Spleen (tissue), 11 donors: ENCODE measurements at regions not wholly inside any gene's neighbourhood (a gene's known extent, or its start where the extent isn't known, plus 50 kb on each side); places are given as distances from the start of the nearest gene placed in this dataset.

Source experiments
- DNase-seq: peaks from one replicate; pipeline ENCODE4 v3.0.0-alpha.2; 2020
- H3K27ac ChIP-seq, 8 donors: fragments of 200-600 bp; sonication (generic) in 7 of 8; 1 replicate in 4 of 8; 2 replicates in 4 of 8; pipeline versions ENCODE4 v1.5.0 to v1.8.0; 2016 to 2021; ENCODE audit warnings: inconsistent platforms in 4 of 8, mild to moderate bottlenecking in 4 of 8, moderate library complexity in 1 of 8
- H3K27me3 ChIP-seq, 7 donors: fragments of 200-600 bp; sonication (generic) in 6 of 7; replicated peaks in 1 of 7; 1 replicate in 4 of 7; 2 replicates in 3 of 7; pipeline versions ENCODE4 v1.5.0 to v1.8.0; 2016 to 2021; ENCODE audit warnings: inconsistent platforms in 3 of 7, mild to moderate bottlenecking in 1 of 7
- H3K36me3 ChIP-seq, 6 donors: fragments of 200-600 bp; sonication (generic) in 5 of 6; 1 replicate in 4 of 6; 2 replicates in 2 of 6; pipeline versions ENCODE4 v1.5.0 to v1.8.0; 2016 to 2021; ENCODE audit warnings: inconsistent platforms in 2 of 6
- H3K4me1 ChIP-seq, 6 donors: fragments of 200-600 bp; sonication (generic) in 5 of 6; 1 replicate in 3 of 6; 2 replicates in 3 of 6; pipeline versions ENCODE4 v1.5.0 to v1.8.0; 2016 to 2021; ENCODE audit warnings: inconsistent platforms in 3 of 6
- H3K4me3 ChIP-seq, 8 donors: fragments of 200-600 bp; sonication (generic) in 7 of 8; 1 replicate in 4 of 8; 2 replicates in 4 of 8; pipeline versions ENCODE4 v1.5.0 to v1.8.0; 2016 to 2021; ENCODE audit warnings: inconsistent platforms in 4 of 8, mild to moderate bottlenecking in 4 of 8, moderate library complexity in 2 of 8
- H3K9me3 ChIP-seq, 8 donors: fragments of 200-600 bp; sonication (generic) in 7 of 8; 1 replicate in 4 of 8; 2 replicates in 4 of 8; pipeline versions ENCODE4 v1.5.0 to v1.8.0; 2016 to 2021; ENCODE audit warnings: inconsistent platforms in 4 of 8
- POLR2A ChIP-seq, 3 donors: fragments of 450-650 bp; IDR thresholded peaks; one replicate each; pipeline ENCODE4 v1.5.1; 2017; ENCODE audit warnings: antibody characterized with exemption in 3 of 3, mild to moderate bottlenecking in 1 of 3
- POLR2AphosphoS5 ChIP-seq, 3 donors: sonication (generic); formaldehyde crosslinking; IDR thresholded peaks; one replicate each; pipeline ENCODE4 v1.5.1; 2017; ENCODE audit warnings: antibody characterized with exemption in 3 of 3
- WGBS, 5 donors: extraction: QIAGEN DNeasy Blood & Tissue Kit in 3 of 5; methylation state at CpG; one replicate each; pipeline versions ENCODE4 v1.1.5 to v1.1.7; 2013 to 2018; 5-methylcytosine and 5-hydroxymethylcytosine counted together
- intact Hi-C: fragments of 100-400 bp; cut with DNase I; formaldehyde crosslinking; loops from one replicate; pipeline ENCODE4 v1.15.0; 2023; ENCODE audit warnings: low total_unique reads
- TF ChIP-seq, protein P1 (sequence below), 11 experiments: fragments of 200-600 bp in 7 of 11; fragments of 450-650 bp in 4 of 11; sonication (generic) in 4 of 11; IDR thresholded peaks in 8 of 11; conservative IDR thresholded peaks in 3 of 11; 1 replicate in 7 of 11; 2 replicates in 4 of 11; pipeline versions ENCODE4 v1.4.0 to v1.8.0; 2016 to 2021; ENCODE audit warnings: antibody characterized with exemption in 11 of 11, inconsistent platforms in 4 of 11, mild to moderate bottlenecking in 1 of 11
- donor health status: healthy with polysubstance abuse.
- donor health status: DM: no; HTN: no; CAD: no; lungs with moderate emphysema.
- donor health status: DM: no; HTN: no; CAD: no.
- donor health status: Bipolar disorder and iron deficiency.
- donor health status: healthy.
- donor health status: DM: no; HTN: no; CAD: no.
- donor health status: DM: yes; HTN: yes; CAD: no.

DNA sequence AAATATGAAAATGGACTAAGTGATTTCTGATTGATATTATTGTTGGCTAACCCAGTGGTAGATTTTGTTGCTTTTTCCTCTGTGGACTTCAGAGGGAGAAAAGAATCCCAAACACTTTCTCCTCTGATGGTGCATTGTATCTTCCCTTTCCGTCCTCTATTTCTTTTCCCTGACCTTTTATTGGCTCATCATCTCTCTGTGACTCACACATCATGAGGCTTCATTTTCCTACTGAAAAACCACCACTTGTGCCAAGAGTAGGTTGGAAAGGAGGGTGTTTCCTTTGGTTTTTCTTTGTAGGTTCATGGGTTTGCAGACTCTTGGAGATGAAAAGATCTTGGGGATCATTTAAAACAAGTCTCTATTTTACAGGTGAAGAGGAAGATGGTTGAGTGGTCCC is 311.7 kb upstream of the JAG1 start:
- Histone ChIP-seq H3K27me3 (no peaks in the 10 kb centered on the region), H3K9me3 (no peaks in the 10 kb centered on the region), H3K4me1 (no peaks in the 10 kb centered on the region), H3K36me3 (no peaks in the 10 kb centered on the region), H3K27ac (no peak overlapping the region), H3K4me3 (no peak overlapping the region)
- TF ChIP-seq POLR2AphosphoS5 (IDR thresholded peaks at IDR 0.05) (no peak), POLR2A (IDR thresholded peaks at IDR 0.05) (no peak)
- intact Hi-C loops: no loop called here
- DNase-seq: no peak
- WGBS, 5 donors: 0 to 79% (median 46%) methylated on average over 1 of the region's 1 CpG

DNA sequence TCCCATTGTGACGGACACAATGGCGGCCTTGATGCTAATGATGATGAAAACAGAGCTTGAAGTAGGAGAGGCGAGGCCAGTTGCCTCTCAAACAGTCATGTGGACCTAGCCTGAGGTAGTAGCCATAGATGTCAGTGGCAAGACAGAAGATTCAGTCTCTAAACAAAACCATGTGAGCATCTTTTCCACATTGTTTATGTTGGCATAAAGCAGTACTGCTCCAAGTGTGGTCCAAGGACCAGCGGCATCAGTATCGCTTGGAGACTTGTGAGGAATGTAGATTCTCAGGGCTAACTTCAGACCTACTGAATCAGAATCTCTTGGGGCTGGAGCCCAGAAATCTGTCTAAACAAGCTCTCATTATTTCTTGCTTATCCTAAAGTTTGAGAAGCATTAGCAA is 312.8 kb upstream of the JAG1 start:
- Histone ChIP-seq H3K27ac (no peak overlapping the region), H3K4me3 (no peak overlapping the region), H3K27me3 (no peaks in the 10 kb centered on the region), H3K9me3 (no peaks in the 10 kb centered on the region), H3K4me1 (no peaks in the 10 kb centered on the region), H3K36me3 (no peaks in the 10 kb centered on the region)
- DNase-seq: no peak
- TF ChIP-seq POLR2AphosphoS5 (IDR thresholded peaks at IDR 0.05) (no peak), POLR2A (IDR thresholded peaks at IDR 0.05) (no peak)
- TF ChIP-seq, protein P1, sequence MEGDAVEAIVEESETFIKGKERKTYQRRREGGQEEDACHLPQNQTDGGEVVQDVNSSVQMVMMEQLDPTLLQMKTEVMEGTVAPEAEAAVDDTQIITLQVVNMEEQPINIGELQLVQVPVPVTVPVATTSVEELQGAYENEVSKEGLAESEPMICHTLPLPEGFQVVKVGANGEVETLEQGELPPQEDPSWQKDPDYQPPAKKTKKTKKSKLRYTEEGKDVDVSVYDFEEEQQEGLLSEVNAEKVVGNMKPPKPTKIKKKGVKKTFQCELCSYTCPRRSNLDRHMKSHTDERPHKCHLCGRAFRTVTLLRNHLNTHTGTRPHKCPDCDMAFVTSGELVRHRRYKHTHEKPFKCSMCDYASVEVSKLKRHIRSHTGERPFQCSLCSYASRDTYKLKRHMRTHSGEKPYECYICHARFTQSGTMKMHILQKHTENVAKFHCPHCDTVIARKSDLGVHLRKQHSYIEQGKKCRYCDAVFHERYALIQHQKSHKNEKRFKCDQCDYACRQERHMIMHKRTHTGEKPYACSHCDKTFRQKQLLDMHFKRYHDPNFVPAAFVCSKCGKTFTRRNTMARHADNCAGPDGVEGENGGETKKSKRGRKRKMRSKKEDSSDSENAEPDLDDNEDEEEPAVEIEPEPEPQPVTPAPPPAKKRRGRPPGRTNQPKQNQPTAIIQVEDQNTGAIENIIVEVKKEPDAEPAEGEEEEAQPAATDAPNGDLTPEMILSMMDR (IDR thresholded peaks at IDR 0.05 in 8 of 11, conservative IDR thresholded peaks at IDR 0.05 in 3 of 11): no peak
- 87 to 95% (median 90%) methylated on average over 5 of the region's 5 CpGs for WGBS, 5 donors
- intact Hi-C loops: no loop called here

DNA sequence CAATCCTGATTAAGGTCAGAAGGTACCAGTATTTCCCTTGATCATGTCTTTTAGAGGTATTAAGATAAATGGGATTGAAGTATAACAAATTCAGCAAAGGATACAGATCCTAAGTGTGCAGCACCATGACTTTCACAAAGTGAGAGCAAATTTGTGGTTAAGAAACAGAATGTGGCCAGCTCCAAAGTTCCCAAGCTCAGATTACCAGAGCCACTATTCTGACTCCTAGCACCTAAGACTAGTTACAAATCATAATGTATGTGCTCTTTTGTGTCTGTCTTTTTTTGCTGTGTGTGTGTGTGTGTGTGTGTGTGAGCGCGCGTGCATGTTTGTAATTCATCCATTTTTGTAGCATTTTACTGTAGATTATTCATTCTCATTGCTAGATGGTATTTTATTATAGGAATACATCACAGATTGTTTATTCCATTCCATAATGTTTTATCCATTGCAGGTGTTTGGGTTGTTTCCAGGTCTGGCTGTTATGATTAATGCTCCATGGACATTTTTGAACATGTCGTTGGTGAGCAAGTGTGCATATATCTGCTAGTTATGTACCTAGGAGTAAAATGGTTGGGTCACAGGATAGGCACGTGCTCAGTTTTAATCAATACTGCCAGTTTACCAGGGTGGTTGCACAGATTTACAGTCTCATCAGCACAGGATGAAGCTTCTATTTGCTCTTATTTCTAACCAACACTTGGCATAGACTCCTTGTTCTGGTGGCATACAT is 314.0 kb upstream of the JAG1 start:
- TF ChIP-seq, protein P1 (IDR thresholded peaks at IDR 0.05 in 8 of 11, conservative IDR thresholded peaks at IDR 0.05 in 3 of 11): no peak
- no peak for TF ChIP-seq POLR2A (IDR thresholded peaks at IDR 0.05)
- TF ChIP-seq POLR2AphosphoS5 (IDR thresholded peaks at IDR 0.05): no peak
- 75 to 92% (median 80%) methylated on average over 5 of the region's 5 CpGs for WGBS, 5 donors
- intact Hi-C loops: no loop called here
- H3K27me3 ChIP-seq: no peaks in the 10 kb centered on the region
- no peak overlapping the region for H3K27ac ChIP-seq
- no peak for DNase-seq
- no peak overlapping the region for H3K4me3 ChIP-seq
- H3K36me3 ChIP-seq: no peaks in the 10 kb centered on the region
- H3K4me1 ChIP-seq: no peaks in the 10 kb centered on the region
- no peaks in the 10 kb centered on the region for H3K9me3 ChIP-seq

DNA sequence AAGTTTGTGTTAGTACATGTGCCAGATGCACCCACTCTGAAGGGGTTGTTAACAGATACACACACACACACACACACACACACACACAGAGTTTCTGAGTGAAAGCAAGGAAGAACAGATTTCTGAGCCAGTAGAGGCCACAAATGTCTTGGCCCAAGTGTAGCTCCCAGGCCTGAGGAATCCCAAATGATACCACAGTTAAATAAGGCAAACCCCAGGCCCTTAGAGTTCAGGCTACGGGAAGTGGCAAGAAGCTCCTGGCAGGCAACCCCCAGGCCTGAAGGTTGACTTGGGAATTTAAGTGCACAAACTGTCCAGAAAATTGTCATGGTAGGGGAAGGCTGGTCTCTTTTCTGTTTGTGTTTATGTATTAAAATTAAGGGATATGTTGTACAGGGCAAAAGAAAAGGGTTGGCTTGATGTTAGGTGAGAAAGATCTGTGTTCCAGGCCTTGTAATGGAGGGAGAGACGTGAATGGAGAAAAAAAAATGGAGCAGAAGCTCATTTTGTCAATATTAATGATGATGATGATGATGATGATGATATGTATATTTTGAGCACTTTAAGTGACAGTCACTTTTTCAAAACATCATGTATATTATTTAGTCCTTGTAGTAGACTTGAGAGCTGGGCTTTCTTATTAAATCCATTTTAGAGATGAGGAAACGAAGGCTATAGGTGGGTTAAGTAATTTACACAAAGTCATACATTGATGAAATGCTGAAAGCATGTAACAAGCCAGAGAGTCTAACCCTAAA is 317.0 kb upstream of the JAG1 start:
- intact Hi-C loops: no loop called here
- Histone ChIP-seq H3K4me3 (no peak overlapping the region), H3K27ac (no peak overlapping the region), H3K4me1 (no peaks in the 10 kb centered on the region), H3K36me3 (no peaks in the 10 kb centered on the region), H3K9me3 (no peaks in the 10 kb centered on the region), H3K27me3 (no peaks in the 10 kb centered on the region)
- TF ChIP-seq POLR2AphosphoS5 (IDR thresholded peaks at IDR 0.05) (no peak), POLR2A (IDR thresholded peaks at IDR 0.05) (no peak)
- TF ChIP-seq, protein P1 (IDR thresholded peaks at IDR 0.05 in 8 of 11, conservative IDR thresholded peaks at IDR 0.05 in 3 of 11): no peak
- WGBS, 5 donors: 72 to 87% (median 86%) methylated on average over 3 of the region's 3 CpGs
- no peak for DNase-seq
